ENCODE measurements at regions not wholly inside any gene's neighbourhood (a gene's known extent, or its start where the extent isn't known, plus 50 kb on each side); places are given as distances from the start of the nearest gene placed in this dataset.

GRCh38 chr5:3266861-3267260, 328.8 kb upstream of the IRX1 start:
- H3K27me3 ChIP-seq (ENCODE audit: control insufficient read depth, insufficient read depth, low read length): no peaks in the 10 kb centered on the region
- H3K36me3 ChIP-seq (ENCODE audit: control insufficient read depth, insufficient read depth, low read length): no peaks in the 10 kb centered on the region
- BruUV-seq (replicated peaks): no TSS peak
- no peak overlapping the region for H3K4me3 ChIP-seq (ENCODE audit: low read depth in 2 of 2, low read length in 2 of 2)
- no peak for ATAC-seq
- intact Hi-C loops (cut with micrococcal nuclease; ENCODE audit: unreplicated experiment) (no loop called here), in situ Hi-C loops (cut with HindIII; ENCODE audit: low pct_unique_long_range_greater_than_20kb, low sequenced_read_pairs) (no loop called here)
- TF ChIP-seq TCF7L2 (IDR thresholded peaks at IDR 0.05; ENCODE audit: low read depth, low read length) (no peak), CTCF (IDR thresholded peaks at IDR 0.05) (no peak), POLR2AphosphoS5 (IDR thresholded peaks at IDR 0.05; ENCODE audit: low read depth, low read length) (no peak), REST (IDR thresholded peaks at IDR 0.05; ENCODE audit: insufficient read depth in 1 of 2, low read depth in 2 of 2, low read length in 1 of 2) (no peak), SIN3A (IDR thresholded peaks at IDR 0.05; ENCODE audit: borderline replicate concordance, insufficient read depth, low read depth, low read length) (no peak)
- ChIA-PET CTCF (no interaction called here), POLR2A (no interaction called here)
- H3K27ac ChIP-seq (ENCODE audit: low read length): no peak overlapping the region
- no peak for DNase-seq (ENCODE audit: low read depth, low spot score)
- H3K4me1 ChIP-seq (ENCODE audit: control insufficient read depth, insufficient read depth, low read length): no peaks in the 10 kb centered on the region
- H3K9me3 ChIP-seq (ENCODE audit: control insufficient read depth, insufficient read depth, low read depth, low read length): no peaks in the 10 kb centered on the region

- in situ Hi-C loops (cut with HindIII; ENCODE audit: low pct_unique_long_range_greater_than_20kb, low sequenced_read_pairs) (no loop called here), intact Hi-C loops (cut with micrococcal nuclease; ENCODE audit: unreplicated experiment) (no loop called here)
- TF ChIP-seq TCF7L2 (IDR thresholded peaks at IDR 0.05; ENCODE audit: low read depth, low read length) (no peak), SIN3A (IDR thresholded peaks at IDR 0.05; ENCODE audit: borderline replicate concordance, insufficient read depth, low read depth, low read length) (no peak), CTCF (IDR thresholded peaks at IDR 0.05) (no peak), REST (IDR thresholded peaks at IDR 0.05; ENCODE audit: insufficient read depth in 1 of 2, low read depth in 2 of 2, low read length in 1 of 2) (no peak), POLR2AphosphoS5 (IDR thresholded peaks at IDR 0.05; ENCODE audit: low read depth, low read length) (no peak)
- POLR2A ChIA-PET: no interaction called here
- no peaks in the 10 kb centered on the region for H3K9me3 ChIP-seq (ENCODE audit: control insufficient read depth, insufficient read depth, low read depth, low read length)
- no peak for DNase-seq (ENCODE audit: low read depth, low spot score)
- CTCF ChIA-PET: no interaction called here
- H3K4me3 ChIP-seq (ENCODE audit: low read depth in 2 of 2, low read length in 2 of 2): no peak overlapping the region
- no TSS peak for BruUV-seq (replicated peaks)
- H3K27me3 ChIP-seq (ENCODE audit: control insufficient read depth, insufficient read depth, low read length): no peaks in the 10 kb centered on the region
- ATAC-seq: no peak
- H3K36me3 ChIP-seq (ENCODE audit: control insufficient read depth, insufficient read depth, low read length): no peaks in the 10 kb centered on the region
- H3K4me1 ChIP-seq (ENCODE audit: control insufficient read depth, insufficient read depth, low read length): no peaks in the 10 kb centered on the region
- no peak overlapping the region for H3K27ac ChIP-seq (ENCODE audit: low read length)
These were observed 329.7 kb upstream of the IRX1 start for GRCh38 chr5:3265936-3266335.

All from Panc1 (cell line).